Neuronal stem cell (in vitro differentiated cells): ENCODE measurements at regions not wholly inside any gene's neighbourhood (a gene's known extent, or its start where the extent isn't known, plus 50 kb on each side); places are given as distances from the start of the nearest gene placed in this dataset.

Source experiments
- DNase-seq: peaks from one replicate; pipeline ENCODE4 v3.0.0-alpha.2; 2013; ENCODE audit warnings: low spot score
- H2AFZ ChIP-seq: one replicate; pipeline ENCODE4 v1.6.1; 2013; ENCODE audit warnings: mild to moderate bottlenecking, low read length, inconsistent platforms
- H2AK5ac ChIP-seq: 2 replicates; pipeline ENCODE4 v1.6.1; 2013; ENCODE audit warnings: low read depth, mild to moderate bottlenecking, inconsistent platforms, low read length, moderate library complexity, mixed read lengths
- H2BK120ac ChIP-seq: 2 replicates; pipeline ENCODE4 v1.6.1; 2013; ENCODE audit warnings: low read depth, mild to moderate bottlenecking, inconsistent platforms, low read length, moderate library complexity, mixed read lengths
- H2BK12ac ChIP-seq: one replicate; pipeline ENCODE4 v1.6.1; 2013; ENCODE audit warnings: low read length, inconsistent platforms
- H2BK15ac ChIP-seq: 2 replicates; pipeline ENCODE4 v1.6.1; 2013; ENCODE audit warnings: mild to moderate bottlenecking, low read length, inconsistent platforms, mixed read lengths
- H2BK5ac ChIP-seq: one replicate; pipeline ENCODE4 v1.6.1; 2013; ENCODE audit warnings: inconsistent platforms, mild to moderate bottlenecking, low read length, moderate library complexity
- H3K14ac ChIP-seq: one replicate; pipeline ENCODE4 v1.6.1; 2013; ENCODE audit warnings: low read length, inconsistent platforms
- H3K18ac ChIP-seq: 2 replicates; pipeline ENCODE4 v1.6.1; 2013; ENCODE audit warnings: low read length, inconsistent platforms
- H3K23ac ChIP-seq: 2 replicates; pipeline ENCODE4 v1.6.1; 2013; ENCODE audit warnings: low read depth, mild to moderate bottlenecking, mixed read lengths, low read length, inconsistent platforms; ENCODE audit not compliant: poor library complexity
- H3K27ac ChIP-seq: replicated peaks from 3 replicates; pipeline ENCODE4 v1.5.1; 2013; ENCODE audit warnings: low read length, inconsistent platforms
- H3K27me3 ChIP-seq, 3 experiments: 2 replicates each; pipeline ENCODE4 v1.6.1; 2013; ENCODE audit warnings: low read length in 3 of 3, mild to moderate bottlenecking in 2 of 3, inconsistent platforms in 1 of 3, low read depth in 1 of 3, mixed read lengths in 1 of 3, moderate library complexity in 1 of 3; ENCODE audit not compliant: control insufficient read depth in 3 of 3, insufficient read depth in 3 of 3
- H3K36me3 ChIP-seq, 2 donors: replicated peaks in 1 of 2; 2 replicates each; pipeline ENCODE4 v1.6.1; 2013; ENCODE audit warnings: low read length in 2 of 2; ENCODE audit not compliant: control insufficient read depth in 2 of 2, insufficient read depth in 2 of 2
- H3K4ac ChIP-seq: 2 replicates; pipeline ENCODE4 v1.6.1; 2013; ENCODE audit warnings: inconsistent platforms, mild to moderate bottlenecking, low read length, moderate library complexity
- H3K4me1 ChIP-seq, 2 donors: 1 replicate in 1 of 2; 2 replicates in 1 of 2; pipeline ENCODE4 v1.6.1; 2013; ENCODE audit warnings: low read length in 2 of 2, low read depth in 1 of 2; ENCODE audit not compliant: control insufficient read depth in 2 of 2, insufficient read depth in 1 of 2
- H3K4me2 ChIP-seq: one replicate; pipeline ENCODE4 v1.6.1; 2013; ENCODE audit warnings: mild to moderate bottlenecking, low read length, inconsistent platforms; ENCODE audit not compliant: insufficient read depth, poor library complexity, severe bottlenecking
- H3K4me3 ChIP-seq, 2 donors: 2 replicates each; pipeline ENCODE4 v1.5.1; 2013; ENCODE audit warnings: low read length in 2 of 2, mild to moderate bottlenecking in 2 of 2, inconsistent platforms in 1 of 2, moderate library complexity in 1 of 2
- H3K79me1 ChIP-seq: one replicate; pipeline ENCODE4 v1.6.1; 2013; ENCODE audit warnings: low read depth, mild to moderate bottlenecking, inconsistent platforms, low read length, moderate library complexity
- H3K9ac ChIP-seq: one replicate; pipeline ENCODE4 v1.6.1; 2013; ENCODE audit warnings: mild to moderate bottlenecking, low read depth, low read length, inconsistent platforms; ENCODE audit not compliant: poor library complexity
- H3K9me3 ChIP-seq, 2 donors: replicated peaks in 1 of 2; 2 replicates each; pipeline versions ENCODE3 to v1.6.1; 2013; ENCODE audit warnings: low read length in 2 of 2, mild to moderate bottlenecking in 2 of 2, inconsistent platforms in 1 of 2, low read depth in 1 of 2, mixed read lengths in 1 of 2, moderate library complexity in 1 of 2; ENCODE audit not compliant: control insufficient read depth in 2 of 2, insufficient read depth in 1 of 2
- H4K8ac ChIP-seq: one replicate; pipeline ENCODE4 v1.6.1; 2013; ENCODE audit warnings: low read depth, mild to moderate bottlenecking, inconsistent platforms, low read length, moderate library complexity
- H4K91ac ChIP-seq: one replicate; pipeline ENCODE4 v1.6.1; 2013; ENCODE audit warnings: low read length, low read depth, mild to moderate bottlenecking, inconsistent platforms; ENCODE audit not compliant: poor library complexity
- WGBS, 2 donors: extraction: QIAGEN DNeasy Blood & Tissue Kit; methylation state at CpG; one replicate each; pipeline ENCODE4 v1.1.7; 2013; ENCODE audit warnings: missing lambda C conversion rate in 2 of 2, mixed read lengths in 1 of 2; ENCODE audit not compliant: insufficient read length in 2 of 2, insufficient replicate concordance in 1 of 2; ENCODE audit errors: extremely low coverage in 2 of 2; 5-methylcytosine and 5-hydroxymethylcytosine counted together

- no peak overlapping the region for H2BK5ac ChIP-seq
- no peak overlapping the region for H3K4me2 ChIP-seq
- H3K14ac ChIP-seq, result no peak overlapping the region
- DNase-seq, result no peak
- H3K9ac ChIP-seq, result no peak overlapping the region
- H2BK12ac ChIP-seq, result no peak overlapping the region
- H4K91ac ChIP-seq, result no peak overlapping the region
- no peak overlapping the region for H3K4me3 ChIP-seq
- H3K9me3 ChIP-seq, result no peaks in the 10 kb centered on the region
- no peak overlapping the region for H2BK15ac ChIP-seq
- H3K4ac ChIP-seq, result no peak overlapping the region
- H4K8ac ChIP-seq, result no peak overlapping the region
- H3K27ac ChIP-seq, result no peak overlapping the region
- H3K79me1 ChIP-seq, result no peaks in the 10 kb centered on the region
- no CpG with 5 or more reads among the region's 3 CpGs for WGBS, 2 donors
- H2AK5ac ChIP-seq, result no peak overlapping the region
- H3K18ac ChIP-seq, result no peak overlapping the region
- H2BK120ac ChIP-seq, result no peak overlapping the region
- H2AFZ ChIP-seq, result no peak overlapping the region
- H3K27me3 ChIP-seq, result no peaks in the 10 kb centered on the region
- H3K36me3 ChIP-seq, result no peaks in the 10 kb centered on the region
- H3K23ac ChIP-seq, result no peak overlapping the region
- H3K4me1 ChIP-seq, result no peaks in the 10 kb centered on the region
Measured at GRCh38 chr6:113143206-113143605, 713.9 kb upstream of the MARCKS start.

GRCh38 chr6:113144117-113144516 lies 713.0 kb upstream of the MARCKS start:
- Histone ChIP-seq H3K23ac (no peak overlapping the region), H2BK120ac (no peak overlapping the region), H2AK5ac (no peak overlapping the region), H3K4me2 (no peak overlapping the region), H3K4me1 (no peaks in the 10 kb centered on the region), H2BK5ac (no peak overlapping the region), H3K79me1 (no peaks in the 10 kb centered on the region), H3K14ac (no peak overlapping the region), H3K9me3 (no peaks in the 10 kb centered on the region), H3K4me3 (no peak overlapping the region), H3K27me3 (no peaks in the 10 kb centered on the region), H3K18ac (no peak overlapping the region), H2AFZ (no peak overlapping the region), H4K91ac (no peak overlapping the region), H3K36me3 (no peaks in the 10 kb centered on the region), H3K9ac (no peak overlapping the region), H2BK12ac (no peak overlapping the region), H2BK15ac (no peak overlapping the region), H3K4ac (no peak overlapping the region), H3K27ac (no peak overlapping the region), H4K8ac (no peak overlapping the region)
- no CpG with 5 or more reads among the region's 3 CpGs for WGBS, 2 donors
- no peak for DNase-seq

- no peak overlapping the region for H3K14ac ChIP-seq
- DNase-seq, result no peak
- H3K9me3 ChIP-seq, result peaks cover 0 to 12% of the 10 kb centered on the region in 2 donors
- no peak overlapping the region for H2BK12ac ChIP-seq
- no peak overlapping the region for H3K4ac ChIP-seq
- no peak overlapping the region for H3K18ac ChIP-seq
- H2BK120ac ChIP-seq, result no peak overlapping the region
- no peak overlapping the region for H2BK15ac ChIP-seq
- no peak overlapping the region for H3K4me3 ChIP-seq
- no peak overlapping the region for H2AK5ac ChIP-seq
- H3K4me1 ChIP-seq, result no peaks in the 10 kb centered on the region
- H3K9ac ChIP-seq, result no peak overlapping the region
- H2BK5ac ChIP-seq, result no peak overlapping the region
- no peak overlapping the region for H3K27ac ChIP-seq
- H3K4me2 ChIP-seq, result no peak overlapping the region
- H3K27me3 ChIP-seq, result no peaks in the 10 kb centered on the region
- no CpG with 5 or more reads among the region's 1 CpG for WGBS, 2 donors
- no peaks in the 10 kb centered on the region for H3K36me3 ChIP-seq
- no peaks in the 10 kb centered on the region for H3K79me1 ChIP-seq
- H2AFZ ChIP-seq, result peak overlapping the region; percentile 45
- no peak overlapping the region for H4K91ac ChIP-seq
- no peak overlapping the region for H3K23ac ChIP-seq
- H4K8ac ChIP-seq, result no peak overlapping the region
Measured at GRCh38 chr6:113146878-113147277, 710.3 kb upstream of the MARCKS start.

GRCh38 chr6:113147544-113147943 lies 709.6 kb upstream of the MARCKS start:
- H3K27ac ChIP-seq, result no peak overlapping the region
- no peaks in the 10 kb centered on the region for H3K4me1 ChIP-seq
- peak overlapping the region; percentile 2 for H2AFZ ChIP-seq
- peaks cover 0 to 12% of the 10 kb centered on the region in 2 donors for H3K9me3 ChIP-seq
- H3K4me3 ChIP-seq, result no peak overlapping the region
- no peak overlapping the region for H3K18ac ChIP-seq
- H3K4me2 ChIP-seq, result no peak overlapping the region
- H2BK5ac ChIP-seq, result no peak overlapping the region
- H3K14ac ChIP-seq, result no peak overlapping the region
- no peak overlapping the region for H2BK15ac ChIP-seq
- no peaks in the 10 kb centered on the region for H3K79me1 ChIP-seq
- no peak overlapping the region for H4K91ac ChIP-seq
- no CpG with 5 or more reads among the region's 2 CpGs for WGBS, 2 donors
- no peak overlapping the region for H2BK120ac ChIP-seq
- no peak for DNase-seq
- no peak overlapping the region for H4K8ac ChIP-seq
- H2BK12ac ChIP-seq, result no peak overlapping the region
- no peak overlapping the region for H3K9ac ChIP-seq
- H3K36me3 ChIP-seq, result no peaks in the 10 kb centered on the region
- H2AK5ac ChIP-seq, result no peak overlapping the region
- H3K4ac ChIP-seq, result no peak overlapping the region
- H3K27me3 ChIP-seq, result no peaks in the 10 kb centered on the region
- no peak overlapping the region for H3K23ac ChIP-seq
